ENCODE measurements at regions not wholly inside any gene's neighbourhood (a gene's known extent, or its start where the extent isn't known, plus 50 kb on each side); places are given as distances from the start of the nearest gene placed in this dataset.

DNA sequence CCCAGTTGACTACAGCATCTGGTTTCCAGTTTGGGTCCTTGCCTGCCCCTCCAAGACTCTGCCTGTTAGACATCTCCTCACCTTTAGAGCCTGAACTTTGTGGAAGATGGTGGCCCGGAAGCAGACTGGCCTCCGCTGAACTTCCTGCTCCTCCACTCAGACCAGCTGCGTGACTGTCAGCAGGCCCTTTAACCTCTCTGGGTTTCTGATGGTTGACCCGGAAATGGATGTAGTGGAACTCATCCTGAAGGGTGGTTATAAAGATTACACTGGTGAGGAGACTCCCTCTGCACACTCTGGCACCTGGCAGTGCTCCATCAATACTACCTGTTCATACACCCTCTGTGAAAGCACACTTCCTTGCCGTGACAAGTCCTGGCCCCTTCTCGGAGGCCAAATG is 151.9 kb upstream of the TLE3 start:
- TF ChIP-seq POLR2A (IDR thresholded peaks at IDR 0.05; ENCODE audit: control extremely low read depth in 1 of 2, low read depth in 2 of 2, low read length in 2 of 2) (no peak), POLR2AphosphoS5 (IDR thresholded peaks at IDR 0.05; ENCODE audit: low read depth, low read length) (no peak), HDAC6 (IDR thresholded peaks at IDR 0.05; ENCODE audit: low read depth, low read length) (no peak), HDAC2 (IDR thresholded peaks at IDR 0.05; ENCODE audit: borderline replicate concordance in 1 of 2, low read depth in 2 of 2, low read length in 2 of 2) (no peak), GTF2F1 (IDR thresholded peaks at IDR 0.05; ENCODE audit: borderline replicate concordance, low read depth, low read length) (no peak), ASH2L (IDR thresholded peaks at IDR 0.05; ENCODE audit: low read length) (no peak), SAP30 (IDR thresholded peaks at IDR 0.05; ENCODE audit: insufficient read depth, insufficient replicate concordance, low read length) (no peak), CEBPB (IDR thresholded peaks at IDR 0.05; ENCODE audit: low read depth, low read length) (no peak)
- TF ChIP-seq, protein P1, sequence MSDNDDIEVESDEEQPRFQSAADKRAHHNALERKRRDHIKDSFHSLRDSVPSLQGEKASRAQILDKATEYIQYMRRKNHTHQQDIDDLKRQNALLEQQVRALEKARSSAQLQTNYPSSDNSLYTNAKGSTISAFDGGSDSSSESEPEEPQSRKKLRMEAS (IDR thresholded peaks at IDR 0.05): no peak
- TF ChIP-seq, protein P2, sequence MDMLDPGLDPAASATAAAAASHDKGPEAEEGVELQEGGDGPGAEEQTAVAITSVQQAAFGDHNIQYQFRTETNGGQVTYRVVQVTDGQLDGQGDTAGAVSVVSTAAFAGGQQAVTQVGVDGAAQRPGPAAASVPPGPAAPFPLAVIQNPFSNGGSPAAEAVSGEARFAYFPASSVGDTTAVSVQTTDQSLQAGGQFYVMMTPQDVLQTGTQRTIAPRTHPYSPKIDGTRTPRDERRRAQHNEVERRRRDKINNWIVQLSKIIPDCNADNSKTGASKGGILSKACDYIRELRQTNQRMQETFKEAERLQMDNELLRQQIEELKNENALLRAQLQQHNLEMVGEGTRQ (IDR thresholded peaks at IDR 0.05; ENCODE audit: low read length): no peak
- TF ChIP-seq, protein P3, sequence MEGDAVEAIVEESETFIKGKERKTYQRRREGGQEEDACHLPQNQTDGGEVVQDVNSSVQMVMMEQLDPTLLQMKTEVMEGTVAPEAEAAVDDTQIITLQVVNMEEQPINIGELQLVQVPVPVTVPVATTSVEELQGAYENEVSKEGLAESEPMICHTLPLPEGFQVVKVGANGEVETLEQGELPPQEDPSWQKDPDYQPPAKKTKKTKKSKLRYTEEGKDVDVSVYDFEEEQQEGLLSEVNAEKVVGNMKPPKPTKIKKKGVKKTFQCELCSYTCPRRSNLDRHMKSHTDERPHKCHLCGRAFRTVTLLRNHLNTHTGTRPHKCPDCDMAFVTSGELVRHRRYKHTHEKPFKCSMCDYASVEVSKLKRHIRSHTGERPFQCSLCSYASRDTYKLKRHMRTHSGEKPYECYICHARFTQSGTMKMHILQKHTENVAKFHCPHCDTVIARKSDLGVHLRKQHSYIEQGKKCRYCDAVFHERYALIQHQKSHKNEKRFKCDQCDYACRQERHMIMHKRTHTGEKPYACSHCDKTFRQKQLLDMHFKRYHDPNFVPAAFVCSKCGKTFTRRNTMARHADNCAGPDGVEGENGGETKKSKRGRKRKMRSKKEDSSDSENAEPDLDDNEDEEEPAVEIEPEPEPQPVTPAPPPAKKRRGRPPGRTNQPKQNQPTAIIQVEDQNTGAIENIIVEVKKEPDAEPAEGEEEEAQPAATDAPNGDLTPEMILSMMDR (IDR thresholded peaks at IDR 0.05; ENCODE audit: control extremely low read depth in 1 of 3, insufficient read depth in 1 of 3, low read depth in 1 of 3, low read length in 3 of 3): no peak
- TF ChIP-seq, protein P4, sequence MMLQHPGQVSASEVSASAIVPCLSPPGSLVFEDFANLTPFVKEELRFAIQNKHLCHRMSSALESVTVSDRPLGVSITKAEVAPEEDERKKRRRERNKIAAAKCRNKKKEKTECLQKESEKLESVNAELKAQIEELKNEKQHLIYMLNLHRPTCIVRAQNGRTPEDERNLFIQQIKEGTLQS (IDR thresholded peaks at IDR 0.05; ENCODE audit: insufficient read depth, low read depth, low read length): no peak

Measured in H1 (cell line).